ENCODE measurements at regions not wholly inside any gene's neighbourhood (a gene's known extent, or its start where the extent isn't known, plus 50 kb on each side); places are given as distances from the start of the nearest gene placed in this dataset.
"Not testable (repeated sequence)": the region's sequence is repeated elsewhere in the genome, so short reads cannot be mapped to it uniquely, and the experiment has no call there.

GRCh38 chr2:109724533-109725460 is 69.3 kb upstream of the RGPD5 start:
- intact Hi-C loops (cut with DNase I), result no loop called here
- H3K36me3 ChIP-seq (ENCODE audit: insufficient read depth in 1 of 2, low read depth in 1 of 2), result no peaks in the 10 kb centered on the region

GRCh38 chr2:109726379-109727270 is 67.5 kb upstream of the RGPD5 start:
- peaks cover 0 to 5% (median 0%) of the 10 kb centered on the region in 3 donors for H3K27me3 ChIP-seq (ENCODE audit: insufficient read depth in 3 of 3, low read length in 2 of 3)
- H3K27ac ChIP-seq, result no peak overlapping the region
- ATAC-seq (no peak), DNase-seq (no peak)
- TF ChIP-seq CTCF (IDR thresholded peaks at IDR 0.05), result no peak
- WGBS, 3 donors, result 73 to 78% (median 77%) methylated on average over 16 of the region's 16 CpGs
- no peaks in the 10 kb centered on the region for H3K36me3 ChIP-seq (ENCODE audit: insufficient read depth in 1 of 2, low read depth in 1 of 2)
- H3K4me3 ChIP-seq, result no peak overlapping the region
- intact Hi-C loops (cut with DNase I), result no loop called here
- H3K4me1 ChIP-seq, result no peaks in the 10 kb centered on the region
- H3K9me3 ChIP-seq, result no peaks in the 10 kb centered on the region

More at GRCh38 chr2:109724533-109725460, 69.3 kb upstream of the RGPD5 start:
- DNase-seq (no peak), ATAC-seq (no peak)
- WGBS, 3 donors, result 94 to 95% (median 95%) methylated on average over 9 of the region's 9 CpGs
- H3K9me3 ChIP-seq, result no peaks in the 10 kb centered on the region
- no peak for TF ChIP-seq CTCF (IDR thresholded peaks at IDR 0.05)
- H3K4me1 ChIP-seq, result peaks cover 4% of the 10 kb centered on the region
- no peak overlapping the region for H3K27ac ChIP-seq
- peaks cover 0 to 5% (median 0%) of the 10 kb centered on the region in 3 donors for H3K27me3 ChIP-seq (ENCODE audit: insufficient read depth in 3 of 3, low read length in 2 of 3)
- H3K4me3 ChIP-seq, result no peak overlapping the region

- DNase-seq, result no peak
- no peaks in the 10 kb centered on the region for H3K9me3 ChIP-seq
- intact Hi-C loops (cut with DNase I), result no loop called here
- no peak for ATAC-seq
- no peaks in the 10 kb centered on the region for H3K36me3 ChIP-seq (ENCODE audit: insufficient read depth in 1 of 2, low read depth in 1 of 2)
- no peaks in the 10 kb centered on the region for H3K4me1 ChIP-seq
- no peak overlapping the region for H3K4me3 ChIP-seq
- 97 to 98% (median 98%) methylated on average over 4 of the region's 4 CpGs for WGBS, 3 donors
- H3K27me3 ChIP-seq (ENCODE audit: insufficient read depth in 3 of 3, low read length in 2 of 3), result peaks cover 0 to 5% (median 0%) of the 10 kb centered on the region in 3 donors
- H3K27ac ChIP-seq, result no peak overlapping the region
- no peak for TF ChIP-seq CTCF (IDR thresholded peaks at IDR 0.05)
Measured at GRCh38 chr2:109727929-109728447, 66.1 kb upstream of the RGPD5 start.

- not testable (repeated sequence) for ATAC-seq; H3K27ac ChIP-seq; H3K36me3 ChIP-seq (ENCODE audit: insufficient read depth in 1 of 2, low read depth in 1 of 2); H3K27me3 ChIP-seq (ENCODE audit: insufficient read depth in 3 of 3, low read length in 2 of 3); DNase-seq; H3K4me3 ChIP-seq; H3K9me3 ChIP-seq; H3K4me1 ChIP-seq
- WGBS, 3 donors, result 89 to 94% (median 93%) methylated on average over 14 of the region's 14 CpGs
- intact Hi-C loops (cut with DNase I), result loop anchor here in 1 of 2 donors (2.0 kb wide), 1 partner anchor 187 kb away; no protein-coding TSS in a partner anchor
Measured at GRCh38 chr2:109733746-109734145, 60.4 kb upstream of the RGPD5 start.

Measured in psoas muscle (tissue), 7 donors.